HUDEP-2 (cell line): ENCODE measurements at regions not wholly inside any gene's neighbourhood (a gene's known extent, or its start where the extent isn't known, plus 50 kb on each side); places are given as distances from the start of the nearest gene placed in this dataset.

Experiments
- DNase-seq, 76 experiments: peaks; one replicate each; lab custom pipeline; 2025; ENCODE audit not compliant: unreplicated experiment in 76 of 76; lab: John Stamatoyannopoulos, UW

GRCh38 chr3:193754719-193755118, 161.7 kb downstream of the OPA1 start:
- no peak for DNase-seq

- DNase-seq, result no peak
These were observed 163.5 kb downstream of the OPA1 start for GRCh38 chr3:193756536-193756935.

- no peak for DNase-seq
These were observed 164.4 kb downstream of the OPA1 start for GRCh38 chr3:193757457-193757856.

- no peak for DNase-seq
These were observed 169.0 kb downstream of the OPA1 start for GRCh38 chr3:193761969-193762368.

- DNase-seq, result no peak
These were observed 169.6 kb downstream of the OPA1 start for GRCh38 chr3:193762657-193763056.

GRCh38 chr3:193764959-193765358, 172.0 kb downstream of the OPA1 start:
- peak in 1 of 76 experiments; percentile 4 for DNase-seq

GRCh38 chr3:193767353-193768069, 174.5 kb downstream of the OPA1 start:
- DNase-seq, result no peak

- no peak for DNase-seq
These were observed 175.0 kb downstream of the OPA1 start for GRCh38 chr3:193768070-193768394.

GRCh38 chr3:193769437-193769836, 176.4 kb downstream of the OPA1 start:
- no peak for DNase-seq

- no peak for DNase-seq
These were observed 178.1 kb downstream of the OPA1 start for GRCh38 chr3:193771011-193771652.

- DNase-seq, result no peak
These were observed 178.8 kb downstream of the OPA1 start for GRCh38 chr3:193771653-193772421.

GRCh38 chr3:193772422-193772763, 179.4 kb downstream of the OPA1 start:
- DNase-seq, result no peak

GRCh38 chr3:193773266-193774220, 180.5 kb downstream of the OPA1 start:
- DNase-seq, result no peak

- no peak for DNase-seq
These were observed 181.4 kb downstream of the OPA1 start for GRCh38 chr3:193774272-193774915.

GRCh38 chr3:193774916-193775285, 181.9 kb downstream of the OPA1 start:
- DNase-seq, result no peak

GRCh38 chr3:193775421-193776077, 182.5 kb downstream of the OPA1 start:
- DNase-seq, result no peak

GRCh38 chr3:193776626-193777358, 183.8 kb downstream of the OPA1 start:
- DNase-seq, result no peak

- no peak for DNase-seq
These were observed 184.5 kb downstream of the OPA1 start for GRCh38 chr3:193777524-193777923.

- no peak for DNase-seq
These were observed 185.7 kb downstream of the OPA1 start for GRCh38 chr3:193778676-193779075.
